ENCODE measurements at regions not wholly inside any gene's neighbourhood (a gene's known extent, or its start where the extent isn't known, plus 50 kb on each side); places are given as distances from the start of the nearest gene placed in this dataset.

- TF ChIP-seq, protein P1, sequence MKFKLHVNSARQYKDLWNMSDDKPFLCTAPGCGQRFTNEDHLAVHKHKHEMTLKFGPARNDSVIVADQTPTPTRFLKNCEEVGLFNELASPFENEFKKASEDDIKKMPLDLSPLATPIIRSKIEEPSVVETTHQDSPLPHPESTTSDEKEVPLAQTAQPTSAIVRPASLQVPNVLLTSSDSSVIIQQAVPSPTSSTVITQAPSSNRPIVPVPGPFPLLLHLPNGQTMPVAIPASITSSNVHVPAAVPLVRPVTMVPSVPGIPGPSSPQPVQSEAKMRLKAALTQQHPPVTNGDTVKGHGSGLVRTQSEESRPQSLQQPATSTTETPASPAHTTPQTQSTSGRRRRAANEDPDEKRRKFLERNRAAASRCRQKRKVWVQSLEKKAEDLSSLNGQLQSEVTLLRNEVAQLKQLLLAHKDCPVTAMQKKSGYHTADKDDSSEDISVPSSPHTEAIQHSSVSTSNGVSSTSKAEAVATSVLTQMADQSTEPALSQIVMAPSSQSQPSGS (IDR thresholded peaks at IDR 0.05; ENCODE audit: low read length): no peak
- no peak for TF ChIP-seq ZNF274 (IDR thresholded peaks at IDR 0.05; ENCODE audit: borderline replicate concordance, extremely low read depth, low read length)
Observed at GRCh38 chr17:72063756-72064450, 56.9 kb upstream of the SOX9 start (continued).
